AG04449 (cell line): ENCODE measurements at regions not wholly inside any gene's neighbourhood (a gene's known extent, or its start where the extent isn't known, plus 50 kb on each side); places are given as distances from the start of the nearest gene placed in this dataset.

Experiments used
- CTCF ChIA-PET: fragments of 350-600 bp; formaldehyde crosslinking; extraction: SDS; loops from one replicate; lab custom pipeline; 2021; ENCODE audit warnings: antibody characterized with exemption; lab: Yijun Ruan, JAX
- POLR2A ChIA-PET: fragments of 400-600, 350-600 bp; formaldehyde crosslinking; extraction: SDS; loops from one replicate; lab custom pipeline; 2020; ENCODE audit warnings: antibody characterized with exemption, inconsistent platforms; lab: Yijun Ruan, JAX
- DNase-seq: peaks from one replicate; pipeline ENCODE4 v3.0.0-alpha.2; 2010; ENCODE audit warnings: low read depth, low spot score
- H3K4me3 ChIP-seq: 2 replicates; pipeline ENCODE4 v1.5.1; 2011; ENCODE audit warnings: low read depth, mild to moderate bottlenecking, control low read depth, low read length
- CTCF ChIP-seq: IDR thresholded peaks from one replicate; pipeline ENCODE4 v1.5.1; 2011; ENCODE audit warnings: mild to moderate bottlenecking, moderate library complexity, low read length, control low read depth, inconsistent platforms; ENCODE audit not compliant: insufficient read depth; ENCODE audit errors: missing control alignments

DNA sequence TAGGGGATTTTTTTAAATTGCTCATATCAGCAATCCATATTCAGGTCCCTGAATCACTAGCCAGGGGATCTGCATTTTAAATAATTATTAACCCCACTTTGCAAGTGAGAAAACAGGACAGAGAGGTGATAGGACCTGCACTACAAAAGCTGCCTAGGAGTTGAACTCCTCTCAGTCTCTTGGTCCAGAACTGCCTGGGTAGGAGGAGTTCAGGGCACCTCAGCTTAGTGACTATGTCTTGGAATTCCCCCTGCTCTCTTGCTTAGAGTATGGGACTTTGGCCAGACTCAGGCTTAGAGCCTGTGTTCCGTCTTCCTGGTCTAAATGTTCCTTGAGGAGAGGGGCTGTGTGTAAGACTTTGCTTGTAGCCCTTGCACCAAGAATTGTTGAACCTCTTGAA, 68.2 kb upstream of the WSCD2 start:
- DNase-seq, result no peak
- no peak for TF ChIP-seq CTCF
- ChIA-PET CTCF (no interaction called here), POLR2A (no interaction called here)
- H3K4me3 ChIP-seq, result no peak overlapping the region

GRCh38 chr12:108063192-108063591, 65.9 kb upstream of the WSCD2 start:
- DNase-seq, result no peak

DNA sequence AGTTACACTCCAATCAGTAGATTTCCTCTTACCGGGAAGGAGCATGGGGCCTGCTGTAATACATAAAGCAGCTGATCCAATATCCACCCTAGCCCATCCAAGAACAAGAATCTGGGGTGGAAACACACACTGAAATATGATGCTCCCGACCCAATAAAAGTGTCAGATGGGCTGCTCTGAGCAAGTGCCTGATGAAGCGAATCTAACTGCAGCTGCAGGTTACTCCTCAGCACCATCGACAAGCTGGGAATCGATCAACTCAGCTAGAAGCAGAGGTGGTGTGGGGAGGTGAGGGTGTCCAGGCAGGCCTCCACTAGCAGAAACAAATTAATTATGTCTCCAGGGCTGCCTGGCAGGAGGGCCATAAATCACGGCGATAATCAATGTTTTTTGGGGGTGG, 64.0 kb upstream of the WSCD2 start:
- DNase-seq, result no peak
- TF ChIP-seq CTCF, result no peak
- POLR2A ChIA-PET, result no interaction called here
- CTCF ChIA-PET, result no interaction called here
- no peak overlapping the region for H3K4me3 ChIP-seq

More at GRCh38 chr12:108063192-108063591, 65.9 kb upstream of the WSCD2 start:
- no peak overlapping the region for H3K4me3 ChIP-seq
- TF ChIP-seq CTCF, result no peak
- POLR2A ChIA-PET, result no interaction called here
- CTCF ChIA-PET, result interaction anchor here (1.4 to 1.7 kb wide), 2 partner anchors 392 to 449 kb away, joined by 5 read pairs; no protein-coding TSS in a partner anchor

- POLR2A ChIA-PET, result no interaction called here
- no peak for DNase-seq
- TF ChIP-seq CTCF, result no peak
- CTCF ChIA-PET, result no interaction called here
- H3K4me3 ChIP-seq, result no peak overlapping the region
These were observed 62.2 kb upstream of the WSCD2 start for GRCh38 chr12:108066583-108067577.

GRCh38 chr12:108069651-108070165, 59.4 kb upstream of the WSCD2 start:
- CTCF ChIA-PET, result no interaction called here
- no peak for DNase-seq
- H3K4me3 ChIP-seq, result no peak overlapping the region
- no peak for TF ChIP-seq CTCF
- POLR2A ChIA-PET, result no interaction called here

- no peak overlapping the region for H3K4me3 ChIP-seq
- ChIA-PET CTCF (no interaction called here), POLR2A (no interaction called here)
- no peak for TF ChIP-seq CTCF
- DNase-seq, result no peak
These were observed 53.5 kb upstream of the WSCD2 start for GRCh38 chr12:108075561-108075960.
